ENCODE measurements at regions not wholly inside any gene's neighbourhood (a gene's known extent, or its start where the extent isn't known, plus 50 kb on each side); places are given as distances from the start of the nearest gene placed in this dataset.
A peak's percentile ranks its signal among the peaks of the same experiment; 100 is the strongest.
"Not testable (repeated sequence)": the region's sequence is repeated elsewhere in the genome, so short reads cannot be mapped to it uniquely, and the experiment has no call there.

- Histone ChIP-seq H3K9ac (ENCODE audit: low read depth, low read length) (no peak overlapping the region), H3K4me1 (ENCODE audit: insufficient read depth, low read length) (peaks cover 10% of the 10 kb centered on the region), H3K4me3 (ENCODE audit: low read length) (no peak overlapping the region), H3K27me3 (ENCODE audit: insufficient read depth, low read length) (no peaks in the 10 kb centered on the region), H3K9me3 (ENCODE audit: insufficient read depth, low read depth, low read length) (peaks cover under 1% of the 10 kb centered on the region; the same call in 1 of the 2 replicates), H3K36me3 (ENCODE audit: insufficient read depth, low read length) (no peaks in the 10 kb centered on the region), H3K27ac (ENCODE audit: low read depth, low read length) (no peak overlapping the region)
- WGBS = 64% methylated on average over 9 of the region's 9 CpGs
These were observed 297.9 kb upstream of the G2E3 start for GRCh38 chr14:30260833-30261607.

DNA sequence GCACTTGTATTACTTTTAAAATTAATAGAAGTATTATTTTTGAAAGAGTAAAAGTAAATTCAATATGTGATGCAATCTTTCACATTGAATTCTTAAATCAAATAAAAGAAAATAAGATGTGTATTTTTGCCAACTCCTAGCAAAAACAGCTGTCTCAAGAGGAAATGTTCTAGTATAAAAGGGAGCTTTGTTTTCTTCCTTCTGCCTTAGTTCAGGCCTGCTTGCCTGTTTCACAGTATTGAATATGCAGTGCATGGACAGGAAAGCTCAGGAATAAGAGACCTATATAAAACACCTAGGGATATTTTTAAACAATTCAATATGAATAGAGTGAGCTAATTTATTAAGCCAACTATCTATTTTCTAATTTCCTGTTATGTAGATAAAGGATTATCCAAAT lies 294.8 kb upstream of the G2E3 start:
- peaks cover 10% of the 10 kb centered on the region for H3K4me1 ChIP-seq (ENCODE audit: insufficient read depth, low read length)
- no peak overlapping the region for H3K4me3 ChIP-seq (ENCODE audit: low read length)
- no peak overlapping the region for H3K9ac ChIP-seq (ENCODE audit: low read depth, low read length)
- no peaks in the 10 kb centered on the region for H3K36me3 ChIP-seq (ENCODE audit: insufficient read depth, low read length)
- no peak overlapping the region for H3K27ac ChIP-seq (ENCODE audit: low read depth, low read length)
- H3K27me3 ChIP-seq (ENCODE audit: insufficient read depth, low read length) = no peaks in the 10 kb centered on the region
- no peaks in the 10 kb centered on the region for H3K9me3 ChIP-seq (ENCODE audit: insufficient read depth, low read depth, low read length)

GRCh38 chr14:30266290-30266689 lies 292.7 kb upstream of the G2E3 start:
- Histone ChIP-seq H3K9me3 (ENCODE audit: insufficient read depth, low read depth, low read length) (no peaks in the 10 kb centered on the region), H3K27ac (ENCODE audit: low read depth, low read length) (no peak overlapping the region), H3K9ac (ENCODE audit: low read depth, low read length) (no peak overlapping the region), H3K4me3 (ENCODE audit: low read length) (no peak overlapping the region), H3K36me3 (ENCODE audit: insufficient read depth, low read length) (no peaks in the 10 kb centered on the region), H3K27me3 (ENCODE audit: insufficient read depth, low read length) (peaks cover 7% of the 10 kb centered on the region; the same call in 1 of the 2 replicates), H3K4me1 (ENCODE audit: insufficient read depth, low read length) (no peaks in the 10 kb centered on the region)
- 67% methylated on average over 3 of the region's 3 CpGs for WGBS

- no peak overlapping the region for H3K27ac ChIP-seq (ENCODE audit: low read depth, low read length)
These were observed 291.8 kb upstream of the G2E3 start for GRCh38 chr14:30267141-30267540.

DNA sequence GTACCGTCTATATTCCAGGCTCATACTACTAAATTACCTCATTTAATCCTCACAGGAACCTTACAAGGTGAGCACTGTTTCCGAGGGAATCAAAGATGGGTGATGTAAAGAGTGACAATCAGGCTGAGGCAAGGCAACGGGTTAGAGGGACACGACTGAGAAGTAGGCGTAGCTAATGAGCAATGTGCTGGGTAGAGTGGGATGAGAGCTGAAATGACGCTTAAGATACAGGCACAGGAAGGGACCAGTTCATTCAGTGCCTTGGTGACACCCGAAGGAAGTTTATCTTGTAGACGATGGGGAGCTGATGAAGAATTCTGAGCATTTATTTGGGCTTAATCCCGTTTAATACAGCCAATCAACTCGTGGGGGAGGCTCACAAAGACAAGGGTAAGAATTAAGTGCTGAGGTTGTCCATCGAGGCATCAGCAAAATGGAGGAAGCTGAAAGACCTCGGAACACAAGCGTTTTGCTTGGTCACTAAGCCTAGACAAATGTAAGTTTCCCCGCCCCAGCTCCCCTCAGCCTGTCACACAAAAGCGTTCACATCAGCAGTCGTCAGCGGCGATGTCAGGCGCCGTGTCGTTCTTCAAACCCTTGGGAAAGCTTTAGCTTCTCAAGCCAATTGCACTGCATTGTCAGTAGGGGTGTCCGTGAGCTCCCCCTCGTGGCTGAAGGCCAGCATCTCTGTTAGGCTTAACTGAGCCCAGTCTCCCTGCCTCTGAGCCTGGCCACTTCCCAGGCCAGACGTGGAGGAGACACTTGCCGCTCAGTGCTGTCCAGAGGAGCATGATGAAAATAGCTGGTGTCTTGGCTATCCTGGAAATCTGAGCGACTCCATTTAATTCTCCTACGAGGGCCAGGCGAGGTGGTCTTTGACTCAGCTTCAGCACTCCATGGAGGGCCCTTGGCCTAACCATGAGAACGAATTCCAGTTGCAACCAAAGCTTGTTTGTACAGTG lies 288.5 kb upstream of the G2E3 start:
- Histone ChIP-seq H3K36me3 (ENCODE audit: insufficient read depth, low read length) (no peaks in the 10 kb centered on the region), H3K4me3 (ENCODE audit: low read length) (peak overlapping the region; percentile 44)
- WGBS = 34% methylated on average over 29 of the region's 29 CpGs

More at GRCh38 chr14:30267141-30267540, 291.8 kb upstream of the G2E3 start:
- WGBS = 73% methylated on average over 1 of the region's 1 CpG
- Histone ChIP-seq H3K4me1 (ENCODE audit: insufficient read depth, low read length) (no peaks in the 10 kb centered on the region), H3K27me3 (ENCODE audit: insufficient read depth, low read length) (peaks cover 7% of the 10 kb centered on the region; the same call in 1 of the 2 replicates), H3K4me3 (ENCODE audit: low read length) (no peak overlapping the region), H3K36me3 (ENCODE audit: insufficient read depth, low read length) (no peaks in the 10 kb centered on the region), H3K9ac (ENCODE audit: low read depth, low read length) (no peak overlapping the region), H3K9me3 (ENCODE audit: insufficient read depth, low read depth, low read length) (no peaks in the 10 kb centered on the region)

GRCh38 chr14:30271811-30272323 lies 287.1 kb upstream of the G2E3 start:
- H3K9ac ChIP-seq (ENCODE audit: low read depth, low read length) = no peak overlapping the region
- no peak overlapping the region for H3K4me3 ChIP-seq (ENCODE audit: low read length)
- H3K27me3 ChIP-seq (ENCODE audit: insufficient read depth, low read length) = peaks cover 7% of the 10 kb centered on the region; the same call in 1 of the 2 replicates
- no peaks in the 10 kb centered on the region for H3K9me3 ChIP-seq (ENCODE audit: insufficient read depth, low read depth, low read length)
- H3K4me1 ChIP-seq (ENCODE audit: insufficient read depth, low read length) = no peaks in the 10 kb centered on the region
- no peaks in the 10 kb centered on the region for H3K36me3 ChIP-seq (ENCODE audit: insufficient read depth, low read length)
- WGBS = 96% methylated on average over 6 of the region's 6 CpGs
- H3K27ac ChIP-seq (ENCODE audit: low read depth, low read length) = no peak overlapping the region

More for the DNA sequence above, 288.5 kb upstream of the G2E3 start:
- Histone ChIP-seq H3K27ac (ENCODE audit: low read depth, low read length) (no peak overlapping the region), H3K9me3 (ENCODE audit: insufficient read depth, low read depth, low read length) (no peaks in the 10 kb centered on the region), H3K4me1 (ENCODE audit: insufficient read depth, low read length) (no peaks in the 10 kb centered on the region), H3K27me3 (ENCODE audit: insufficient read depth, low read length) (peaks cover 7% of the 10 kb centered on the region; the same call in 1 of the 2 replicates), H3K9ac (ENCODE audit: low read depth, low read length) (no peak overlapping the region)

DNA sequence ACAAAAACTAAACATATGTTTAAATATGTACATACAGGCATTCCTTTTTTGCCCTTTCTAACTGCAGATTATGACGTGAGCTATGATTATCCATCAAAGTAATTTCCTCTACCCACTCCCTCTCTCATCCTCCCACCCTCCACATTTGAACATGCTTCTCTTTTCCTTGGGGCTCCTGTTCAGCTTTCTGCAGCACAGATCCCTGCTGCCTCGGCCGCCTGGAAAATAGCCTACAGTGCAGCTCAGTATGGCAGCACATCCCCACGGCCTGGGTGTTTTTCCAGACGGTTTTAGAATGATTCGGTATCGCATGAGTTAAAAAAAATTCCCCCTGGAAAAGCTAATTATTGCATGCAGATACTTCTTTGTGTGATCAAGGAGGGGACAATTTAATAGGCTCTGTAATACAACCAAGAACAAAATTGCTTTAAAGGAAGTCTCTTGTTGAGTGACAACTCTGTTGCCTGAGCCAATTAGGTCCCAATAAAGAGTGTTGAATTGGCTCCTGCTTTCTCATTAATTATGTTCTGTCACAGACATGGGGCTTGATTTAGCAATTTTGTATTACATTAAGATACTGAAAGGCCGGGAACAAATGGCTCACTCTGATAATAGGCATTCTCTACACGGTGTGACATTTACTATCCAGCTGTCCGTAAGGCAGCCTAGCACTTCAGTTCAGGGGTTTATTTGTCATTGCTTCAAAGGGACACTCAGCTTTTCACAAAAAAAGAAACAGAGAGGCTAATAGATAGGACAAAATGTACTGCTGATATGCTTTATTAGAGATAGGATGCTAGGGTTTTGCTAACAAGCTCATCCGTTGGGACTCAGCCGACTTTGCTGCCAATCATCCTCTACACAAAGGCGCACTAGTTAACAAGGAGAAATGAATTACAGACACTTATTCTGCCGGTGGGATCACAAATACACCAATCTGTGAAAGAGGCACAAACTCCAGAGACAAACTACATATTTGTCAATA lies 285.8 kb upstream of the G2E3 start:
- Histone ChIP-seq H3K9me3 (ENCODE audit: insufficient read depth, low read depth, low read length) (no peaks in the 10 kb centered on the region), H3K4me3 (ENCODE audit: low read length) (no peak overlapping the region), H3K4me1 (ENCODE audit: insufficient read depth, low read length) (no peaks in the 10 kb centered on the region), H3K27me3 (ENCODE audit: insufficient read depth, low read length) (peaks cover 7% of the 10 kb centered on the region; the same call in 1 of the 2 replicates), H3K9ac (ENCODE audit: low read depth, low read length) (no peak overlapping the region), H3K36me3 (ENCODE audit: insufficient read depth, low read length) (no peaks in the 10 kb centered on the region), H3K27ac (ENCODE audit: low read depth, low read length) (no peak overlapping the region)
- 91% methylated on average over 14 of the region's 14 CpGs for whole genome bisulfite sequencing

DNA sequence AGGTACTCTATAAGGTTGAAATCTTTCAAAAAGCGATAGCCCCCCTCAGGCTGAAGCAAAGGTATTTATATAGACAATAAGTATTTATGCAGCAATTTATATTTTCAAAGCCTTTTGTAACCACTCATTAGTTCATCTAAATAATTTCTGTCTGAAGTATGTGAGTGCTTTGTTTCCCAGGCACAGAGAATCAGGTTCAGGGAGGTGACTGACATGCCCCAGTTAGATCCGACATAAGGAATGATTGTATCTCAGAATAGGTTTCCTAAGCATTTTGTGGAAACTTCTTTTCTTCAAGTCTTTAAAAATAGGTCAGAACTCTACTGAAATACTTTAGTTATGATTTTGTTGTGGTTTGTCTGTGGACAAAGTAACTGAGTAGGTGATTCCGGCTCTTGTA lies 283.4 kb upstream of the G2E3 start:
- H3K4me3 ChIP-seq (ENCODE audit: low read length) = no peak overlapping the region
- H3K36me3 ChIP-seq (ENCODE audit: insufficient read depth, low read length) = no peaks in the 10 kb centered on the region
- H3K27ac ChIP-seq (ENCODE audit: low read depth, low read length) = no peak overlapping the region
- 93% methylated on average over 2 of the region's 3 CpGs for WGBS
- H3K9ac ChIP-seq (ENCODE audit: low read depth, low read length) = no peak overlapping the region
- no peaks in the 10 kb centered on the region for H3K27me3 ChIP-seq (ENCODE audit: insufficient read depth, low read length)
- no peaks in the 10 kb centered on the region for H3K4me1 ChIP-seq (ENCODE audit: insufficient read depth, low read length)
- H3K9me3 ChIP-seq (ENCODE audit: insufficient read depth, low read depth, low read length) = no peaks in the 10 kb centered on the region

GRCh38 chr14:30277268-30277667 lies 281.7 kb upstream of the G2E3 start:
- H3K4me3 ChIP-seq (ENCODE audit: low read length) = no peak overlapping the region
- no peaks in the 10 kb centered on the region for H3K9me3 ChIP-seq (ENCODE audit: insufficient read depth, low read depth, low read length)
- H3K27ac ChIP-seq (ENCODE audit: low read depth, low read length) = no peak overlapping the region
- H3K27me3 ChIP-seq (ENCODE audit: insufficient read depth, low read length) = no peaks in the 10 kb centered on the region
- H3K9ac ChIP-seq (ENCODE audit: low read depth, low read length) = no peak overlapping the region
- H3K4me1 ChIP-seq (ENCODE audit: insufficient read depth, low read length) = no peaks in the 10 kb centered on the region
- H3K36me3 ChIP-seq (ENCODE audit: insufficient read depth, low read length) = no peaks in the 10 kb centered on the region
- 82% methylated on average over 2 of the region's 2 CpGs for WGBS

- WGBS = 94% methylated on average over 1 of the region's 2 CpGs
- not testable (repeated sequence) for H3K27me3 ChIP-seq (ENCODE audit: insufficient read depth, low read length); H3K36me3 ChIP-seq (ENCODE audit: insufficient read depth, low read length); H3K9ac ChIP-seq (ENCODE audit: low read depth, low read length); H3K4me1 ChIP-seq (ENCODE audit: insufficient read depth, low read length); H3K27ac ChIP-seq (ENCODE audit: low read depth, low read length); H3K9me3 ChIP-seq (ENCODE audit: insufficient read depth, low read depth, low read length); H3K4me3 ChIP-seq (ENCODE audit: low read length)
These were observed 280.1 kb upstream of the G2E3 start for GRCh38 chr14:30278856-30279255.
